AG04450 (cell line): ENCODE measurements at regions not wholly inside any gene's neighbourhood (a gene's known extent, or its start where the extent isn't known, plus 50 kb on each side); places are given as distances from the start of the nearest gene placed in this dataset.

Source experiments
- CTCF ChIA-PET: fragments of 300-600, 350-600 bp; formaldehyde crosslinking; extraction: SDS; loops from one replicate; lab custom pipeline; 2022; ENCODE audit warnings: antibody characterized with exemption, inconsistent platforms; lab: Charles Lee
- POLR2A ChIA-PET: fragments of 350-600 bp; formaldehyde crosslinking; extraction: SDS; loops from one replicate; lab custom pipeline; 2021; ENCODE audit warnings: antibody characterized with exemption, inconsistent platforms; lab: Yijun Ruan, JAX
- DNase-seq: peaks from one replicate; pipeline ENCODE4 v3.0.0-alpha.2; 2011; ENCODE audit warnings: low read depth, low spot score
- H3K27ac ChIP-seq: one replicate; pipeline ENCODE4 v1.5.1; 2012; ENCODE audit warnings: low read depth, low read length, control low read depth
- H3K27me3 ChIP-seq: one replicate; pipeline ENCODE4 v1.6.0; 2012; ENCODE audit warnings: low read length; ENCODE audit not compliant: control insufficient read depth, insufficient read depth
- H3K4me3 ChIP-seq: 2 replicates; pipeline ENCODE4 v1.5.1; 2011; ENCODE audit warnings: mild to moderate bottlenecking, low read depth, low read length, control low read depth
- H3K9me3 ChIP-seq: 2 replicates; pipeline ENCODE4 v1.5.1; 2012; ENCODE audit warnings: low read length; ENCODE audit not compliant: control insufficient read depth, insufficient read depth
- CTCF ChIP-seq: IDR thresholded peaks from 2 replicates; pipeline ENCODE4 v1.5.1; 2011; ENCODE audit warnings: low read depth, low read length, control low read depth, inconsistent platforms

GRCh38 chr4:45776146-45776545 lies 347.7 kb downstream of the GABRG1 start:
- CTCF ChIA-PET, result no interaction called here
- Histone ChIP-seq H3K4me3 (no peak overlapping the region), H3K9me3 (peaks cover 7% of the 10 kb centered on the region), H3K27me3 (no peaks in the 10 kb centered on the region), H3K27ac (no peak overlapping the region)
- TF ChIP-seq CTCF, result no peak
- POLR2A ChIA-PET, result no interaction called here
- no peak for DNase-seq

GRCh38 chr4:45770958-45771357 lies 352.9 kb downstream of the GABRG1 start:
- no peaks in the 10 kb centered on the region for H3K9me3 ChIP-seq
- H3K27me3 ChIP-seq, result no peaks in the 10 kb centered on the region
- no peak for TF ChIP-seq CTCF
- ChIA-PET CTCF (no interaction called here), POLR2A (no interaction called here)
- H3K4me3 ChIP-seq, result no peak overlapping the region
- DNase-seq, result no peak
- H3K27ac ChIP-seq, result no peak overlapping the region

- CTCF ChIA-PET, result no interaction called here
- no peak overlapping the region for H3K4me3 ChIP-seq
- no peak for DNase-seq
These were observed 358.3 kb downstream of the GABRG1 start for GRCh38 chr4:45765521-45765920.

GRCh38 chr4:45751877-45752530 lies 371.9 kb downstream of the GABRG1 start:
- H3K4me3 ChIP-seq, result no peak overlapping the region
- H3K27me3 ChIP-seq, result no peaks in the 10 kb centered on the region
- DNase-seq, result no peak
- POLR2A ChIA-PET, result no interaction called here
- no peak overlapping the region for H3K27ac ChIP-seq
- TF ChIP-seq CTCF, result no peak
- CTCF ChIA-PET, result no interaction called here
- no peaks in the 10 kb centered on the region for H3K9me3 ChIP-seq

More at GRCh38 chr4:45765521-45765920, 358.3 kb downstream of the GABRG1 start:
- Histone ChIP-seq H3K9me3 (peaks cover 11% of the 10 kb centered on the region), H3K27me3 (no peaks in the 10 kb centered on the region), H3K27ac (no peak overlapping the region)
- POLR2A ChIA-PET, result no interaction called here
- no peak for TF ChIP-seq CTCF

GRCh38 chr4:45750721-45751120 lies 373.1 kb downstream of the GABRG1 start:
- CTCF ChIA-PET, result no interaction called here

More at GRCh38 chr4:45750721-45751120, 373.1 kb downstream of the GABRG1 start:
- no peak overlapping the region for H3K4me3 ChIP-seq
- no peak overlapping the region for H3K27ac ChIP-seq
- DNase-seq, result no peak
- POLR2A ChIA-PET, result no interaction called here
- H3K9me3 ChIP-seq, result no peaks in the 10 kb centered on the region
- no peak for TF ChIP-seq CTCF
- H3K27me3 ChIP-seq, result no peaks in the 10 kb centered on the region
